K562 (cell line): ENCODE measurements at regions not wholly inside any gene's neighbourhood (a gene's known extent, or its start where the extent isn't known, plus 50 kb on each side); places are given as distances from the start of the nearest gene placed in this dataset.
A peak's percentile ranks its signal among the peaks of the same experiment; 100 is the strongest.
"Not testable (repeated sequence)": the region's sequence is repeated elsewhere in the genome, so short reads cannot be mapped to it uniquely, and the experiment has no call there.

Experiments used
- ATAC-seq: fragments of 200-7000 bp; cut with Tn5 transposase; 3 replicates; pipeline ENCODE4 v1.9.1; 2020; ENCODE audit warnings: moderate library complexity
- BruUV-seq: library from RNA; stranded (reverse); fragments of 400-500 nt; replicated peaks from 2 replicates; lab custom pipeline; 2021; lab: Mats Ljungman, UMichigan
- CTCF ChIA-PET: fragments of 300-600 bp; formaldehyde crosslinking; extraction: SDS; loops from one replicate; lab custom pipeline; 2021; ENCODE audit warnings: low intra/inter-chr PET ratio; lab: Yijun Ruan, JAX
- POLR2A ChIA-PET: fragments of 300-600, 350-650 bp; sonication (Branson Sonifier 250); formaldehyde crosslinking; extraction: SDS; loops from one replicate; lab custom pipeline; 2021; ENCODE audit warnings: antibody characterized with exemption, inconsistent platforms; lab: Yijun Ruan, JAX
- DNase-seq, 4 experiments: peaks; one replicate each; pipeline versions ENCODE4 v3.0.0 to v3.0.0-alpha.2; 2011 to 2018; ENCODE audit warnings: low spot score in 3 of 4, mixed read lengths in 3 of 4; ENCODE audit errors: extremely low read depth in 1 of 4
- FAIRE-seq: peaks from 2 replicates; lab custom pipeline; 2011; peaks lifted over from hg19 to GRCh38; lab: Jason Lieb, UNC
- H2AFZ ChIP-seq: 2 replicates; pipeline ENCODE4 v1.6.0; 2011; ENCODE audit warnings: low read depth, low read length, control low read depth, inconsistent platforms
- H3K27ac ChIP-seq: fragments of 200-600 bp; 3 replicates; pipeline ENCODE4 v1.8.0; 2011; ENCODE audit warnings: low read depth, mild to moderate bottlenecking, control low read depth, inconsistent platforms, low read length, moderate library complexity, mixed read lengths; ENCODE audit errors: extremely low read depth
- H3K27me3 ChIP-seq, 2 experiments: fragments of 300-600 bp in 1 of 2; 2 replicates in 1 of 2; 3 replicates in 1 of 2; pipeline versions ENCODE4 v1.6.0 to v1.8.0; 2011; ENCODE audit warnings: inconsistent platforms in 2 of 2, low read length in 2 of 2, mild to moderate bottlenecking in 1 of 2, mixed read lengths in 1 of 2, moderate library complexity in 1 of 2; ENCODE audit not compliant: control insufficient read depth in 2 of 2, insufficient read depth in 2 of 2
- H3K36me3 ChIP-seq: fragments of 300-600 bp; 3 replicates; pipeline ENCODE4 v1.8.0; 2011; ENCODE audit warnings: mild to moderate bottlenecking, low read length, inconsistent platforms; ENCODE audit not compliant: control insufficient read depth, insufficient read depth
- H3K4me1 ChIP-seq, 2 experiments: fragments of 200-600 bp in 1 of 2; replicated peaks in 1 of 2; 2 replicates in 1 of 2; 3 replicates in 1 of 2; pipeline versions ENCODE4 v1.5.1 to v1.8.0; 2011; ENCODE audit warnings: inconsistent platforms in 2 of 2, low read length in 2 of 2, mild to moderate bottlenecking in 1 of 2, mixed read lengths in 1 of 2, moderate library complexity in 1 of 2; ENCODE audit not compliant: control insufficient read depth in 2 of 2, insufficient read depth in 2 of 2
- H3K4me2 ChIP-seq: 2 replicates; pipeline ENCODE4 v1.6.1; 2011; ENCODE audit warnings: low read length, control low read depth, inconsistent platforms, mixed read lengths; ENCODE audit not compliant: insufficient read depth
- H3K4me3 ChIP-seq: fragments of 200-600 bp; sonication (generic), shearing (Covaris generic); 2 replicates; pipeline ENCODE4 v1.5.1; 2016; ENCODE audit warnings: control low read depth, inconsistent platforms
- H3K79me2 ChIP-seq: fragments of 200-600 bp; 3 replicates; pipeline ENCODE4 v1.8.0; 2011; ENCODE audit warnings: low read length, inconsistent platforms; ENCODE audit not compliant: control insufficient read depth, insufficient read depth
- H3K9ac ChIP-seq, 2 experiments: 2 replicates each; pipeline versions ENCODE4 v1.6.0 to v1.6.1; 2011; ENCODE audit warnings: low read depth in 2 of 2, low read length in 2 of 2, control low read depth in 1 of 2, inconsistent platforms in 1 of 2, mild to moderate bottlenecking in 1 of 2, mixed read lengths in 1 of 2; ENCODE audit not compliant: insufficient read depth in 1 of 2
- H3K9me1 ChIP-seq: one replicate; pipeline ENCODE4 v1.6.0; 2011; ENCODE audit warnings: inconsistent platforms, mild to moderate bottlenecking, low read length, moderate library complexity; ENCODE audit not compliant: control insufficient read depth, insufficient read depth
- H3K9me3 ChIP-seq: replicated peaks from 2 replicates; pipeline ENCODE4 v1.5.1; 2011; ENCODE audit warnings: low read depth, low read length, inconsistent platforms; ENCODE audit not compliant: control insufficient read depth, insufficient read depth
- H4K20me1 ChIP-seq: replicated peaks from 2 replicates; pipeline ENCODE4 v1.6.1; 2011; ENCODE audit warnings: low read length, inconsistent platforms, mixed read lengths; ENCODE audit not compliant: control insufficient read depth, insufficient read depth
- CHD2 ChIP-seq: IDR thresholded peaks from 2 replicates; pipeline ENCODE4 v1.6.1; 2011; ENCODE audit warnings: low read depth, low read length
- CHD4 ChIP-seq: fragments of 200-600 bp; sonication (generic); IDR thresholded peaks from 3 replicates; pipeline ENCODE4 v1.6.1; 2012; ENCODE audit warnings: low read depth, mild to moderate bottlenecking, mixed read lengths, low read length, inconsistent platforms; ENCODE audit not compliant: insufficient read depth, insufficient replicate concordance, poor library complexity, severe bottlenecking
- GTF2A2 ChIP-seq: IDR thresholded peaks from 2 replicates; pipeline ENCODE4 v1.6.1; 2016; ENCODE audit warnings: mild to moderate bottlenecking, missing genetic modification characterization, missing compliant biosample characterization
- SLC30A9 ChIP-seq: fragments of 250-450 bp; sonication (Bioruptor Pico); IDR thresholded peaks from 2 replicates; pipeline ENCODE4 v1.8.0; 2022; ENCODE audit warnings: mild to moderate bottlenecking, moderate library complexity
- SMC3 ChIP-seq: conservative IDR thresholded peaks from 2 replicates; pipeline ENCODE4 v1.6.1; 2011; ENCODE audit warnings: low read depth, low read length, improper control_type of control experiment; ENCODE audit not compliant: insufficient read depth
- ZBTB17 ChIP-seq: fragments of 450-650 bp; formaldehyde crosslinking; IDR thresholded peaks from 2 replicates; pipeline ENCODE4 v1.4.0; 2020; ENCODE audit warnings: mild to moderate bottlenecking
- WGBS: fragments of 100-300 bp; shearing (Covaris generic); methylation state at CpG from one replicate; pipeline ENCODE4 v1.1.6; 2016; ENCODE audit warnings: low coverage, mixed read lengths; ENCODE audit not compliant: insufficient coverage; ENCODE audit errors: missing lambda C conversion rate; 5-methylcytosine and 5-hydroxymethylcytosine counted together
- in situ Hi-C: fragments of 300-500 bp; cut with MboI; formaldehyde crosslinking; loops from 4 replicates; pipeline ENCODE4 v1.15.0; 2018; ENCODE audit warnings: inconsistent platforms, mixed read lengths
- intact Hi-C: fragments of 100-400 bp; cut with micrococcal nuclease; formaldehyde crosslinking; loops from 2 replicates; pipeline ENCODE4 v1.14.2; 2022

GRCh38 chr16:80893686-80894085, 89.3 kb upstream of the CDYL2 start:
- H3K4me1 ChIP-seq: no peaks in the 10 kb centered on the region
- H3K9me1 ChIP-seq: no peaks in the 10 kb centered on the region
- in situ Hi-C loops (no loop called here), intact Hi-C loops (no loop called here)
- peaks cover 17 to 41% of the 10 kb centered on the region in 2 experiments; a peak in 4 of 5 replicates for H3K27me3 ChIP-seq
- no peaks in the 10 kb centered on the region for H3K9me3 ChIP-seq
- no TSS peak for BruUV-seq
- H3K4me3 ChIP-seq: no peak overlapping the region
- no peaks in the 10 kb centered on the region for H3K36me3 ChIP-seq
- ChIA-PET CTCF (no interaction called here), POLR2A (no interaction called here)
- H2AFZ ChIP-seq: no peak overlapping the region
- DNase-seq (no peak), FAIRE-seq (no peak), ATAC-seq (no peak)
- WGBS: 3% methylated on average over 6 of the region's 6 CpGs
- no peaks in the 10 kb centered on the region for H4K20me1 ChIP-seq
- H3K4me2 ChIP-seq: no peak overlapping the region
- no peak overlapping the region for H3K27ac ChIP-seq
- no peak overlapping the region for H3K9ac ChIP-seq
- H3K79me2 ChIP-seq: no peaks in the 10 kb centered on the region
- TF ChIP-seq GTF2A2 (tag) (no peak), SLC30A9 (CRISPR knock-in tag) (no peak), CHD4 (no peak), SMC3 (no peak), ZBTB17 (CRISPR knock-in tag) (no peak)
- TF ChIP-seq, all 486 proteins: peak for 0

GRCh38 chr16:80892395-80892794, 88.0 kb upstream of the CDYL2 start:
- BruUV-seq, H3K4me3 ChIP-seq, H3K4me1 ChIP-seq, H3K79me2 ChIP-seq, POLR2A ChIA-PET, FAIRE-seq, H3K27ac ChIP-seq, CTCF ChIA-PET, H3K9me1 ChIP-seq, H4K20me1 ChIP-seq, H3K4me2 ChIP-seq, H3K9ac ChIP-seq, H3K36me3 ChIP-seq, DNase-seq, intact Hi-C loops, in situ Hi-C loops, H3K9me3 ChIP-seq, H2AFZ ChIP-seq: not testable (repeated sequence)
- 0 out of 3 replicates have a peak, but pooled peaks have one; percentile 34 for ATAC-seq
- peaks cover 13 to 33% of the 10 kb centered on the region in 2 experiments; a peak in 4 of 5 replicates for H3K27me3 ChIP-seq
- WGBS: 2% methylated on average over 10 of the region's 10 CpGs
- TF ChIP-seq CHD2: peak; percentile 84
